Cardiac muscle cell (in vitro differentiated cells and primary cell): ENCODE measurements at regions not wholly inside any gene's neighbourhood (a gene's known extent, or its start where the extent isn't known, plus 50 kb on each side); places are given as distances from the start of the nearest gene placed in this dataset.

ENCODE experiments used
- DNase-seq, 2 donors: peaks; one replicate each; pipeline versions ENCODE4 v3.0.0 to v3.0.0-alpha.2; 2010 to 2017; ENCODE audit warnings: low read depth in 1 of 2, low spot score in 1 of 2
- H3K27ac ChIP-seq: fragments of 200-600 bp; sonication (generic); 2 replicates; pipeline ENCODE4 v1.5.1; 2016
- H3K27me3 ChIP-seq: fragments of 200-600 bp; sonication (generic); 2 replicates; pipeline ENCODE4 v1.6.0; 2016; ENCODE audit warnings: control low read depth
- H3K36me3 ChIP-seq: fragments of 200-600 bp; sonication (generic); 2 replicates; pipeline ENCODE4 v1.5.1; 2016; ENCODE audit warnings: control low read depth
- H3K4me1 ChIP-seq: fragments of 200-600 bp; sonication (generic); 2 replicates; pipeline ENCODE4 v1.8.1; 2017; ENCODE audit warnings: low read depth, mild to moderate bottlenecking, mixed run types
- H3K4me3 ChIP-seq: fragments of 200-600 bp; sonication (generic); 2 replicates; pipeline ENCODE4 v1.5.1; 2016; ENCODE audit warnings: mild to moderate bottlenecking
- H3K9me3 ChIP-seq: fragments of 200-600 bp; sonication (generic); 2 replicates; pipeline ENCODE4 v1.5.1; 2017; ENCODE audit warnings: low read depth, mild to moderate bottlenecking, control low read depth
- CTCF ChIP-seq: IDR thresholded peaks from 2 replicates; pipeline ENCODE4 v1.5.1; 2012; ENCODE audit warnings: low read depth, mild to moderate bottlenecking, low read length

- no peak overlapping the region for H3K4me3 ChIP-seq
- no peaks in the 10 kb centered on the region for H3K27me3 ChIP-seq
- H3K27ac ChIP-seq = no peak overlapping the region
- H3K9me3 ChIP-seq = no peaks in the 10 kb centered on the region
- peaks cover 10% of the 10 kb centered on the region for H3K4me1 ChIP-seq
- DNase-seq = no peak
- no peak for TF ChIP-seq CTCF
- no peaks in the 10 kb centered on the region for H3K36me3 ChIP-seq
These were observed 435.1 kb downstream of the FOXO1 start for GRCh38 chr13:40231311-40231710.

- Histone ChIP-seq H3K27ac (no peak overlapping the region), H3K9me3 (no peaks in the 10 kb centered on the region), H3K27me3 (no peaks in the 10 kb centered on the region), H3K4me1 (peaks cover 10% of the 10 kb centered on the region), H3K36me3 (no peaks in the 10 kb centered on the region), H3K4me3 (no peak overlapping the region)
- TF ChIP-seq CTCF = no peak
- no peak for DNase-seq
These were observed 434.7 kb downstream of the FOXO1 start for GRCh38 chr13:40231751-40232150.

GRCh38 chr13:40232311-40233040 is 434.0 kb downstream of the FOXO1 start:
- H3K9me3 ChIP-seq = no peaks in the 10 kb centered on the region
- H3K27me3 ChIP-seq = no peaks in the 10 kb centered on the region
- H3K4me3 ChIP-seq = no peak overlapping the region
- DNase-seq = peak in 1 of 2 donors; percentile 9
- no peak for TF ChIP-seq CTCF
- H3K36me3 ChIP-seq = no peaks in the 10 kb centered on the region
- peaks cover 10% of the 10 kb centered on the region for H3K4me1 ChIP-seq
- H3K27ac ChIP-seq = no peak overlapping the region

GRCh38 chr13:40233731-40234195 is 432.7 kb downstream of the FOXO1 start:
- Histone ChIP-seq H3K4me1 (peaks cover 10% of the 10 kb centered on the region), H3K36me3 (no peaks in the 10 kb centered on the region), H3K27me3 (no peaks in the 10 kb centered on the region), H3K4me3 (no peak overlapping the region), H3K27ac (no peak overlapping the region), H3K9me3 (no peaks in the 10 kb centered on the region)
- no peak for TF ChIP-seq CTCF
- no peak for DNase-seq

GRCh38 chr13:40235160-40235796 is 431.2 kb downstream of the FOXO1 start:
- TF ChIP-seq CTCF = no peak
- H3K36me3 ChIP-seq = no peaks in the 10 kb centered on the region
- H3K27me3 ChIP-seq = no peaks in the 10 kb centered on the region
- H3K4me3 ChIP-seq = no peak overlapping the region
- no peak for DNase-seq
- H3K9me3 ChIP-seq = no peaks in the 10 kb centered on the region
- no peak overlapping the region for H3K27ac ChIP-seq
- peaks cover 10% of the 10 kb centered on the region for H3K4me1 ChIP-seq
